ENCODE measurements at regions not wholly inside any gene's neighbourhood (a gene's known extent, or its start where the extent isn't known, plus 50 kb on each side); places are given as distances from the start of the nearest gene placed in this dataset.

DNA sequence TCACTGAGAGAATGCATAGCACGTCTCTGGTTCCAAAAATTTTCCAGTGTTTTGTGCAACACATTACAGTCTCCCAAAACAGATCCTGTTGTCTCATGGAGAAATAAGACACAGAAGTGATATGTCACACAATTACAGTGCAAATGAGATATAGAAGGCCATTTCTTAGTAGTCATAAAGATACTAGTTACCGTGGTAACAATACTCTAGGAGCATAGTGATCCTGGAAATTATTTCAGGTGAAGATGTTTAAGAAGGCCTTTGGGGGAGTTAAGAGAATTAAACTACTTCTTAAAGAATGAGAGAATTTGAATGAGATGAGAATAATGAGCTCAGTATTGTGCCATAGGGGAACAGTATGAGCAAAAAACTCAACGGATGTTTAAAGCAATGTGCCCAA, 628.0 kb upstream of the MIR17HG start:
- TF ChIP-seq, protein P1, sequence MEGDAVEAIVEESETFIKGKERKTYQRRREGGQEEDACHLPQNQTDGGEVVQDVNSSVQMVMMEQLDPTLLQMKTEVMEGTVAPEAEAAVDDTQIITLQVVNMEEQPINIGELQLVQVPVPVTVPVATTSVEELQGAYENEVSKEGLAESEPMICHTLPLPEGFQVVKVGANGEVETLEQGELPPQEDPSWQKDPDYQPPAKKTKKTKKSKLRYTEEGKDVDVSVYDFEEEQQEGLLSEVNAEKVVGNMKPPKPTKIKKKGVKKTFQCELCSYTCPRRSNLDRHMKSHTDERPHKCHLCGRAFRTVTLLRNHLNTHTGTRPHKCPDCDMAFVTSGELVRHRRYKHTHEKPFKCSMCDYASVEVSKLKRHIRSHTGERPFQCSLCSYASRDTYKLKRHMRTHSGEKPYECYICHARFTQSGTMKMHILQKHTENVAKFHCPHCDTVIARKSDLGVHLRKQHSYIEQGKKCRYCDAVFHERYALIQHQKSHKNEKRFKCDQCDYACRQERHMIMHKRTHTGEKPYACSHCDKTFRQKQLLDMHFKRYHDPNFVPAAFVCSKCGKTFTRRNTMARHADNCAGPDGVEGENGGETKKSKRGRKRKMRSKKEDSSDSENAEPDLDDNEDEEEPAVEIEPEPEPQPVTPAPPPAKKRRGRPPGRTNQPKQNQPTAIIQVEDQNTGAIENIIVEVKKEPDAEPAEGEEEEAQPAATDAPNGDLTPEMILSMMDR (IDR thresholded peaks at IDR 0.05) = no peak
- no peak for TF ChIP-seq POLR2A (IDR thresholded peaks at IDR 0.05)
